NCI-H2029 (cell line): ENCODE measurements at regions not wholly inside any gene's neighbourhood (a gene's known extent, or its start where the extent isn't known, plus 50 kb on each side); places are given as distances from the start of the nearest gene placed in this dataset.

ENCODE experiments used
- DNase-seq: peaks from one replicate; lab custom pipeline; 2025; lab: John Stamatoyannopoulos, UW

- no peak for DNase-seq
Observed at GRCh38 chr14:22513066-22513812, 75.8 kb downstream of the DAD1 start.

DNA sequence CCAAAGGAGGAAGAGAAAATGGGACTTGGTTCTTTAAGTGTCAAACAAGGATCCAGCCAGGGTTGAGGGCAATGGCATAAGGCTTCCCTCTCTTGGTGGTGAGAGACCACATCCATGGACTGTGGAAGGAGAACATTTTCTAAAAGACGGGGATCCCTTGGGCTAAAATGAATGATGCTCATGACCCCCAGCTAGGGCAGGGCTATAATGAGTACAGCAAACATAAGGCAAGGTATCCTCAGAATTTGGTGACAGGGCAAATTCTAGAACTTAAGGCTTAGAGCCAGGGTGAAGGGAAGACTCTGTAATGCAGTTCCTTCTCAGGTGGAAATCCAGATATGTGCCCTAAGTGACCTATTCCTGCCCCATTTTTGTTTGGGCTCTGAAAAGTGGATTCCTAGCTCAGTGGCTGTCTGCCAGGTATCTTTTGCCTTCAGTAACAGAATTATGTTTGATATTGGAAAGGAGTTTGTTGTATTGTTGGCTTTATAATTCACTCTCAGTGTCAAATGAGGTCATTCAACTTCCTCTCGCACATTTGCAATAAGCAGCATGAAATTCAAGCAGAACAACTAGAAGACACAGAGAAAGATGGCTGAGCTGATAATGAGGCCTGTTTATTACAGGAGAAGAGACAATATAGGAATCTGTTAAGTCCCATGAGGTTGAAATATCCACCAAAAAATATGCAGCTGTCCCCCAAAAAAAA, 76.8 kb downstream of the DAD1 start:
- DNase-seq = no peak

- DNase-seq = no peak
Observed at GRCh38 chr14:22510527-22511110, 78.4 kb downstream of the DAD1 start.

DNA sequence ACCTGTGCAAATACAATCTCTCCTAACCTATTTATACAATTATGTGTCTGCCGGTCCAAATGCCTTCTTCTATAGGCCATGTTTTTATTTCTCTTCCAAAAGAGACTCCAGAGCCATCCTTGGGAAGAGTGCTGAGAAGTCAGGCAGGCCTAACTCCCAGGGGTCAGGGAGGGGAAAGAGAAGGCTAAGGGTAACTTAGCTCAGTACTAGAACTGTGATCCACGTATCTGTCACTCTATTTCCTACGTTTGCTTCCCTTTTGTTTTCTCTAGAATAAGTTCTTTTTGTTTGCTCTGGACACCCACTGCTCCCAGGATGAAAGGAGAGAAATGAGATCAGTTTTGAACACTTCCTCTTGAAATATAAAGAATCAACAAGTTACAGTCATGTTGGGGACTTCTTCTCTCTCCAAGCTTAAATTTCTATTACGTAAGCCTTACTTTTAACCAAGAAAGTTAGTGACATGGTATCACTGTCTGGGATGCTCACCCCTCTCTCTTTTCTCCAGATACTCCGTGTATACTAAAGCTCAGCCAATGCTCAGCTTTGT, 79.2 kb downstream of the DAD1 start:
- DNase-seq = no peak

- no peak for DNase-seq
Observed at GRCh38 chr14:22509036-22509709, 79.9 kb downstream of the DAD1 start.

DNA sequence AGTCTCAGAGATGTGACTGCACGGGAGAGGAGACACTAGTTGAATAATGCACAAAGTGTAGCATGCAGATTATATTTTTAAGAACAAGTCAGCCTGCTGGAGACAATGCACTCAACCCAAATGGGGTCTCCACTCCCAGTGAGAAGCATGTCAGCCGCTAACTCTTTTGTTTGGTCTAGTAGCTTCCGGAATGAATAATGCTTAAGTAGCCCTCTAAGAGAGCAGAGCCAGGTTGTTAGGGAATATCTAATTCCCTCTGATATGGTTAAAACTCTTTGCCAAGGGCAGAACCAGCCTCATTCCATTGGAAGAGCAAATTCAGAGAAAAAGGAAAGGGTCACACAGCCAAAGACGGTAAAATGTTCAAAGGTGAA, 80.4 kb downstream of the DAD1 start:
- DNase-seq = no peak

DNA sequence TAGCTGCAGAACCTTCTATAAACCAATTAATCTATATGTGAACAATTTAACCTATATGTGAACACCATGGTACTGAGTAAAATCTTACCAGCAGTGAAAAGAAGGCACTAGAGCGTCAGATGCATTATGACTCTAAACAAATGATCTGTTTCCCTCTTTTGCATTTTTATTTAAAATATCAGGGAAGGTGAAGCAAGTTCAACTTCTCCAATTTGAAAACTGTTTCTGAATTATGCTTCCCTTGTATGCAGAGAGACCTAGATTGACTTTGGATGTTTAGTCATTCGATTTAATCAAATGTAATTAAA, 80.9 kb downstream of the DAD1 start:
- DNase-seq = no peak

GRCh38 chr14:22506778-22507351, 82.2 kb downstream of the DAD1 start:
- DNase-seq = no peak

DNA sequence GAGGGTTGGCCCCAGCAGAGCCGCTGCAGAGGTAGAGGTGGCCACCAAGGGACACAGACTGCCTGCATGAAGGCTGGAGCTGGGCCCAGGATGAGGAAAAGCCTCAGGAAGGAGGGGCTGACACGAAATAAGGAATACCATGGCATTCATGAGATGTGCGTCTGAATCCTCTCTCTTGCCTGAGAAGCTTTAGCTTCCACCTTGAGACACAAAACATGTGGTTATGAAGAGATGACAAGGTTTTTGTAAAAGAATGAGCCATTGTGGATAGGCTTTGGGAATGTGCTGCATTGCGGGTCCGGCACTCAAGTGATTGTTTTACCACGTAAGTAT, 82.7 kb downstream of the DAD1 start:
- no peak for DNase-seq

DNA sequence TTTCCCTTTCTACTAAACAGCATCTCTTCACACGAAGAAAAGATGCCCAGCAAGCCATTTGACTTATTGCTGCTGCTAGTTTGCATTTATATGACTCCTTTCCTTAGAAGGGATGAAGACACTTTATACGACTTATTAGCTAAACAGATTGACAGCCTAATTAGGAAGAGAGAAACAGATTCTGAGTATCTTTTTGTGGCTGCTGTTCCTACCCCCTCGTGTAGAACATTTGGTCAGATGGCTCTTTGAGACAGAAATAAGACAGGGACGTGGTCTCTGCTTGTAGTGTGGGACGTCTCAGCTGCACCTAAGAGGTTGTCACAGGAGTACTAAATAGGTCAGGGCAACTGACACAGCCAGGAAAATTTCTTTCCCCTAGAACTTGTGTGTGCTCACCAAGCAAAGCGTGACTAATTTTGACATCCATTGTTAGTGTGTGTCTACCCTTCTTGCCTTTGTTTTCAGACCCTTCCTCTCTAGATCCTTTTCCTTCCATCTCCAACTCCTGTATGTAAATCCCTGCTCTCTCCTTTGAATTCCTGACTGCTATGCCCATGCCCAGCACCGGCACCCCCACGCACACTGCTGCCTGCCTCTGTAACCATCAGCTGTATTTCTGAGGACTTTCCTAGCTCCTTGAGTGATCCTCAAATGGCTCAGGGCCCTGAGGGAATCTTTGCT, 83.2 kb downstream of the DAD1 start:
- DNase-seq = no peak

DNA sequence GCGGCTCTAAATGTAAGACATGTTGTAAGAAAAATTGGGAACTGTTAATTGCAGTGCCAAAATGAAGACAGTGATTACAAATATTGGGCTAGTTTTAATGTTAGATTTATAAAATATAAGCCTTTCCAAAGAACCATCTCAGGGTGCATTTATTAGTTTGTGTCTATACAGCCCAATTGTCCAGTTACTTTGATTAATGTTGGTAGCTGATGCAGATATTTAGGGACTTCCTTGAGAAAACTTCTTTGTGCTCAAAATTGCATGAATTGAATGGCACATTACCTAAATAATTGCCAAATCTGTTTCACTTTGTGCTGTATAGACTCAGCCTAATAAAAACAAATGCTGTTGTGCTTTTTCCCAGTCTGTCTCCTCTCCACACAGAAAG, 83.7 kb downstream of the DAD1 start:
- no peak for DNase-seq

- DNase-seq = no peak
Observed at GRCh38 chr14:22502551-22502950, 86.5 kb downstream of the DAD1 start.

- no peak for DNase-seq
Observed at GRCh38 chr14:22502007-22502406, 87.0 kb downstream of the DAD1 start.

- no peak for DNase-seq
Observed at GRCh38 chr14:22500954-22501726, 87.9 kb downstream of the DAD1 start.

GRCh38 chr14:22500525-22500924, 88.5 kb downstream of the DAD1 start:
- DNase-seq = no peak

- DNase-seq = no peak
Observed at GRCh38 chr14:22497671-22498093, 91.3 kb downstream of the DAD1 start.

GRCh38 chr14:22497144-22497423, 91.9 kb downstream of the DAD1 start:
- DNase-seq = no peak

DNA sequence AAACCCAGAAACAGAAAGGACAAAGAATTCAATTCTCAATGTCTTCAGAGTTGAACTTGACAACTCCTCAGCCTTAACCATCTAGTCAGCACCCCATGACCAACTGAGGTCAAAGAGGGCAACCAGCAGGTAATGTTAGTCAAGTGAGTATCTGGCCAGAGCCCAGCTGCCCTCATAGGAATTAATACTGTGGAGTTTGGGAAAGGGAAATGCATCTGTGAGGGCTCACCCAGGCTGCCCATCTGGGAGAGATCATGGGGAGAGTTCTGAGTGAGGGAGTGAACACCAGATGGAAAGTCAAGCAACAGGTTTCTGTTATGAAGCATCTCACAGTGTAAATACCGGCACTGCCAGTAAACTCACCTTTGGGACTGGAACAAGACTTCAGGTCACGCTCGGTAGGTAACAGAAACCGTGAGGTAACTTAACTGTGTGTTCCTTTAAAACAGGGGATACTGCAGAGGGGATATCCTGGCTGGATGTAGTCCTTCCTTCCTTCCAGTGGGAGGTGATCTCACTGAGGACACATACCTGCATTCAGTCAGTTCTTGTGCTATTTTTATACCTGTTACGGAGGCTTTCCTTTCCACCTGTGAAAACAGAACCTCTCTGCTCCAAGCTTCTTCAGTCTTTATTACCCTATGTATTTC, 94.4 kb downstream of the DAD1 start:
- no peak for DNase-seq

- no peak for DNase-seq
Observed at GRCh38 chr14:22493753-22494152, 95.3 kb downstream of the DAD1 start.

DNA sequence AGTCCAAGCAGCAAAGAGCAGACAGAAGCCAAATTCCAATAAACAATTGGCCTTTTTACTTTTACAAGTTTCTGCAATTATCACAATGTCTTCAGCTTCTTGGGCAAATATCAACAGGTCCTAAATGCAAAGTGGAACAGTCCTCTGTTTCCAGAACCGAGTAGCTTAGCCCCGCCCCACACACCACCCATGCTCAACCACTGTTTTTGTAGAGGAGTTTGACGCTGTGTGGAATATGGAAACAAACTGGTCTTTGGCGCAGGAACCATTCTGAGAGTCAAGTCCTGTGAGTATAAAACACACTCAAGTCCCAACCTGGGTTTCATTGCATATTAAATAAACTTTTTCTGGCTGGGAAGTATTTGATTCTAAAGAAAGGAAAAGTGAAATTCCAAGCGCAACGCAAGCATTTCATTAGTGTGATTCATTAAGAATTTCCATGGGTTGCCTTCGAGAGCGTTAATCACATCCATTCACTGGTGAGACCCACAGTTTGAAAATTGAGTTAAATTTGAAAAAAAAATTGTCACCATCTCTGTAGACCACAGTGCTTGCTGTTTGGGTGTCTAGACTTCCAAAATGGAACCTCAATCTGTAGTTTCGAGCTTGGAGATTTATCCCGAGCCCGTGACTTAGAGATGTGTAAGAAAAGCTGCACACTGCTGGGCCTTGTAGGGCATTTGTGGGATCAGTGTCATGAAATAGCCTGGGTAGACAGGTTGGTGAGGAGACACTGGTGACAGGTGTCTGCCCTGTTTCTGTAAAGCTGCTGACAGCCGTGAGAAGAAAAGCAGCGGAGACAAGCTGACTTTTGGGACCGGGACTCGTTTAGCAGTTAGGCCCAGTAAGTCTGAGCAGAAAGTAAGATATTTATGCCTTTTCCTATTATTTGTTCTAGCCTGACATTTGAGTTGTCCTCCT, 96.1 kb downstream of the DAD1 start:
- DNase-seq = no peak
